Lower lobe of right lung (tissue), 2 donors: ENCODE measurements at regions not wholly inside any gene's neighbourhood (a gene's known extent, or its start where the extent isn't known, plus 50 kb on each side); places are given as distances from the start of the nearest gene placed in this dataset.
A peak's percentile ranks its signal among the peaks of the same experiment; 100 is the strongest.

Source experiments
- ATAC-seq, 2 donors: fragments of 200-7000 bp; cut with Tn5 transposase; one replicate each; pipeline ENCODE4 v1.9.1; 2020 to 2022; ENCODE audit warnings: mild to moderate bottlenecking in 2 of 2, moderate library complexity in 2 of 2
- DNase-seq: peaks from one replicate; pipeline ENCODE4 v3.0.0-alpha.2; 2020
- H3K27ac ChIP-seq: fragments of 200-600 bp; one replicate; pipeline ENCODE4 v1.8.0; 2022
- H3K27me3 ChIP-seq: fragments of 200-600 bp; one replicate; pipeline ENCODE4 v1.8.0; 2022; ENCODE audit warnings: low read depth
- H3K36me3 ChIP-seq: fragments of 200-600 bp; one replicate; pipeline ENCODE4 v1.8.0; 2022; ENCODE audit warnings: mild to moderate bottlenecking
- H3K4me1 ChIP-seq: fragments of 200-600 bp; one replicate; pipeline ENCODE4 v1.8.0; 2022
- H3K4me3 ChIP-seq: fragments of 200-600 bp; one replicate; pipeline ENCODE4 v1.8.0; 2022; ENCODE audit warnings: mild to moderate bottlenecking
- H3K9me3 ChIP-seq: fragments of 200-600 bp; one replicate; pipeline ENCODE4 v1.8.0; 2022
- CTCF ChIP-seq: fragments of 200-600 bp; IDR thresholded peaks from one replicate; pipeline ENCODE4 v1.8.0; 2022; ENCODE audit warnings: antibody characterized with exemption, mild to moderate bottlenecking
- intact Hi-C: fragments of 100-400 bp; cut with DNase I; formaldehyde crosslinking; loops from one replicate; pipeline ENCODE4 v1.11.0; 2022
- donor health status: DM: no; HTN: yes; CAD: no; lungs with severe emphysema.

GRCh38 chr5:114634967-114635901, 273.4 kb downstream of the KCNN2 start:
- DNase-seq (no peak), ATAC-seq (no peak)
- no peak for TF ChIP-seq CTCF
- intact Hi-C loops = no loop called here
- Histone ChIP-seq H3K27me3 (no peaks in the 10 kb centered on the region), H3K9me3 (no peaks in the 10 kb centered on the region), H3K4me3 (no peak overlapping the region), H3K4me1 (no peaks in the 10 kb centered on the region), H3K36me3 (no peaks in the 10 kb centered on the region), H3K27ac (no peak overlapping the region)

- DNase-seq (no peak), ATAC-seq (no peak)
- Histone ChIP-seq H3K36me3 (no peaks in the 10 kb centered on the region), H3K4me1 (no peaks in the 10 kb centered on the region), H3K27me3 (no peaks in the 10 kb centered on the region), H3K4me3 (no peak overlapping the region), H3K27ac (no peak overlapping the region), H3K9me3 (no peaks in the 10 kb centered on the region)
- TF ChIP-seq CTCF = no peak
- intact Hi-C loops = no loop called here
These were observed 272.6 kb downstream of the KCNN2 start for GRCh38 chr5:114634517-114634916.

GRCh38 chr5:114612406-114612805, 250.5 kb downstream of the KCNN2 start:
- DNase-seq (no peak), ATAC-seq (no peak)
- Histone ChIP-seq H3K9me3 (no peaks in the 10 kb centered on the region), H3K36me3 (no peaks in the 10 kb centered on the region), H3K27ac (no peak overlapping the region), H3K4me1 (no peaks in the 10 kb centered on the region), H3K27me3 (no peaks in the 10 kb centered on the region), H3K4me3 (no peak overlapping the region)
- intact Hi-C loops = no loop called here
- no peak for TF ChIP-seq CTCF

GRCh38 chr5:114581136-114581535, 219.3 kb downstream of the KCNN2 start:
- DNase-seq (no peak), ATAC-seq (peak; percentile 81 to 84)
- H3K27me3 ChIP-seq = no peaks in the 10 kb centered on the region
- TF ChIP-seq CTCF = no peak
- H3K36me3 ChIP-seq = no peaks in the 10 kb centered on the region
- H3K4me3 ChIP-seq = no peak overlapping the region
- no peaks in the 10 kb centered on the region for H3K9me3 ChIP-seq
- H3K27ac ChIP-seq = no peak overlapping the region
- no peaks in the 10 kb centered on the region for H3K4me1 ChIP-seq
- intact Hi-C loops = no loop called here

GRCh38 chr5:114565871-114566270, 204.0 kb downstream of the KCNN2 start:
- H3K4me1 ChIP-seq = no peaks in the 10 kb centered on the region
- no peak overlapping the region for H3K4me3 ChIP-seq
- no peak overlapping the region for H3K27ac ChIP-seq
- H3K36me3 ChIP-seq = no peaks in the 10 kb centered on the region
- DNase-seq (no peak), ATAC-seq (no peak)
- intact Hi-C loops = no loop called here
- H3K9me3 ChIP-seq = peaks cover 14% of the 10 kb centered on the region
- H3K27me3 ChIP-seq = no peaks in the 10 kb centered on the region
- no peak for TF ChIP-seq CTCF
